SK-N-MC (cell line): ENCODE measurements at regions not wholly inside any gene's neighbourhood (a gene's known extent, or its start where the extent isn't known, plus 50 kb on each side); places are given as distances from the start of the nearest gene placed in this dataset.

ENCODE experiments used
- DNase-seq: peaks from one replicate; pipeline ENCODE4 v3.0.0-alpha.2; 2011; ENCODE audit warnings: low read depth, low spot score
- H3K27ac ChIP-seq: fragments of 200-600 bp; sonication (generic); 2 replicates; pipeline ENCODE4 v1.5.1; 2016; ENCODE audit warnings: mixed run types
- H3K36me3 ChIP-seq: fragments of 200-600 bp; sonication (generic); 2 replicates; pipeline ENCODE4 v1.6.1; 2017; ENCODE audit warnings: antibody characterized with exemption, low read length, mixed read lengths; ENCODE audit not compliant: insufficient read depth
- H3K4me3 ChIP-seq: fragments of 200-600 bp; sonication (generic); 2 replicates; pipeline ENCODE4 v1.5.1; 2016
- H3K9ac ChIP-seq: fragments of 200-600 bp; sonication (generic); 2 replicates; pipeline ENCODE4 v1.8.0; 2017; ENCODE audit warnings: mixed run types, mixed read lengths; ENCODE audit not compliant: insufficient read length
- H3K9me3 ChIP-seq: fragments of 200-600 bp; sonication (generic); 2 replicates; pipeline ENCODE4 v1.6.1; 2017; ENCODE audit warnings: low read depth, mild to moderate bottlenecking, antibody characterized with exemption, low read length, moderate library complexity, mixed read lengths
- EZH2 ChIP-seq: fragments of 200-600 bp; sonication (generic); IDR thresholded peaks from one replicate; pipeline ENCODE4 v1.6.1; 2017; ENCODE audit warnings: antibody characterized with exemption
- FOXP2 ChIP-seq: optimal IDR thresholded peaks from 2 replicates; pipeline ENCODE3; 2011; ENCODE audit warnings: mild to moderate bottlenecking, moderate library complexity; ENCODE audit not compliant: insufficient read depth; ENCODE audit errors: extremely low read length, control extremely low read depth
- POLR2AphosphoS5 ChIP-seq: IDR thresholded peaks from 2 replicates; pipeline ENCODE4 v1.6.1; 2012; ENCODE audit warnings: mild to moderate bottlenecking, low read depth, low read length, borderline replicate concordance

- Histone ChIP-seq H3K36me3 (no peaks in the 10 kb centered on the region), H3K9me3 (no peaks in the 10 kb centered on the region), H3K4me3 (no peak overlapping the region), H3K27ac (no peak overlapping the region), H3K9ac (no peak overlapping the region)
- no peak for TF ChIP-seq EZH2
- no peak for TF ChIP-seq FOXP2
- no peak for TF ChIP-seq POLR2AphosphoS5
- DNase-seq = no peak
Observed at GRCh38 chr6:100274147-100274546, 190.6 kb downstream of the SIM1 start.

- no peaks in the 10 kb centered on the region for H3K36me3 ChIP-seq
- no peaks in the 10 kb centered on the region for H3K9me3 ChIP-seq
- no peak for DNase-seq
- TF ChIP-seq POLR2AphosphoS5 (no peak), EZH2 (no peak), FOXP2 (no peak)
- no peak overlapping the region for H3K27ac ChIP-seq
- no peak overlapping the region for H3K9ac ChIP-seq
- H3K4me3 ChIP-seq = no peak overlapping the region
Observed at GRCh38 chr6:100271625-100272024, 193.1 kb downstream of the SIM1 start.

- H3K9ac ChIP-seq = no peak overlapping the region
- DNase-seq = no peak
- TF ChIP-seq POLR2AphosphoS5 (no peak), EZH2 (no peak), FOXP2 (no peak)
- H3K4me3 ChIP-seq = no peak overlapping the region
- no peaks in the 10 kb centered on the region for H3K9me3 ChIP-seq
- H3K27ac ChIP-seq = no peak overlapping the region
- no peaks in the 10 kb centered on the region for H3K36me3 ChIP-seq
Observed at GRCh38 chr6:100271202-100271601, 193.5 kb downstream of the SIM1 start.

GRCh38 chr6:100269189-100269588 lies 195.5 kb downstream of the SIM1 start:
- no peak overlapping the region for H3K9ac ChIP-seq
- TF ChIP-seq POLR2AphosphoS5 (no peak), FOXP2 (no peak), EZH2 (no peak)
- no peaks in the 10 kb centered on the region for H3K9me3 ChIP-seq
- H3K36me3 ChIP-seq = no peaks in the 10 kb centered on the region
- no peak for DNase-seq
- no peak overlapping the region for H3K4me3 ChIP-seq
- H3K27ac ChIP-seq = no peak overlapping the region

GRCh38 chr6:100268326-100268725 lies 196.4 kb downstream of the SIM1 start:
- no peaks in the 10 kb centered on the region for H3K9me3 ChIP-seq
- no peak overlapping the region for H3K27ac ChIP-seq
- H3K9ac ChIP-seq = no peak overlapping the region
- DNase-seq = no peak
- TF ChIP-seq POLR2AphosphoS5 (no peak), EZH2 (no peak), FOXP2 (no peak)
- no peak overlapping the region for H3K4me3 ChIP-seq
- H3K36me3 ChIP-seq = no peaks in the 10 kb centered on the region

GRCh38 chr6:100267721-100268123 lies 197.0 kb downstream of the SIM1 start:
- Histone ChIP-seq H3K9me3 (no peaks in the 10 kb centered on the region), H3K36me3 (no peaks in the 10 kb centered on the region), H3K9ac (no peak overlapping the region), H3K27ac (no peak overlapping the region), H3K4me3 (no peak overlapping the region)
- no peak for DNase-seq
- TF ChIP-seq POLR2AphosphoS5 = no peak
- no peak for TF ChIP-seq FOXP2
- no peak for TF ChIP-seq EZH2

- Histone ChIP-seq H3K9me3 (no peaks in the 10 kb centered on the region), H3K36me3 (no peaks in the 10 kb centered on the region), H3K27ac (no peak overlapping the region), H3K9ac (no peak overlapping the region), H3K4me3 (no peak overlapping the region)
- DNase-seq = no peak
- TF ChIP-seq EZH2 (no peak), POLR2AphosphoS5 (no peak), FOXP2 (no peak)
Observed at GRCh38 chr6:100266494-100267401, 198.0 kb downstream of the SIM1 start.

- Histone ChIP-seq H3K9ac (no peak overlapping the region), H3K9me3 (no peaks in the 10 kb centered on the region), H3K27ac (no peak overlapping the region), H3K4me3 (no peak overlapping the region), H3K36me3 (no peaks in the 10 kb centered on the region)
- TF ChIP-seq EZH2 = no peak
- no peak for TF ChIP-seq POLR2AphosphoS5
- TF ChIP-seq FOXP2 = no peak
- no peak for DNase-seq
Observed at GRCh38 chr6:100262086-100262485, 202.6 kb downstream of the SIM1 start.
